ENCODE measurements at regions not wholly inside any gene's neighbourhood (a gene's known extent, or its start where the extent isn't known, plus 50 kb on each side); places are given as distances from the start of the nearest gene placed in this dataset.

- TF ChIP-seq CTCF (IDR thresholded peaks at IDR 0.05) (no peak), EZH2 (IDR thresholded peaks at IDR 0.05; ENCODE audit: borderline replicate concordance, insufficient read depth, low read depth, low read length, poor library complexity, severe bottlenecking) (no peak)
- H3K9me3 Mint-ChIP-seq (ENCODE audit: insufficient read depth) = no peaks in the 10 kb centered on the region
- no peak overlapping the region for H3K4me2 ChIP-seq (replicated peaks; ENCODE audit: low read depth, low read length, poor library complexity, severe bottlenecking)
- DNase-seq = no peak
- H2AFZ ChIP-seq (ENCODE audit: insufficient read depth, low read depth, low read length, poor library complexity, severe bottlenecking) = no peak overlapping the region
- no peaks in the 10 kb centered on the region for H3K4me1 Mint-ChIP-seq
- intact Hi-C loops (cut with micrococcal nuclease) = no loop called here
- H3K27ac Mint-ChIP-seq = no peak overlapping the region
- no peak overlapping the region for H3K4me3 Mint-ChIP-seq
- no peaks in the 10 kb centered on the region for H4K20me1 ChIP-seq (ENCODE audit: control insufficient read depth, insufficient read depth, low read length, poor library complexity, severe bottlenecking)
- POLR2A ChIA-PET = no interaction called here
- H3K27me3 Mint-ChIP-seq = peaks cover 3% of the 10 kb centered on the region
- 100% methylated on average over 1 of the region's 2 CpGs for WGBS (ENCODE audit: insufficient coverage)
- H3K4me1 ChIP-seq (ENCODE audit: control insufficient read depth in 2 of 2, insufficient read depth in 2 of 2, low read length in 2 of 2) = no peaks in the 10 kb centered on the region
- H3K27me3 ChIP-seq (replicated peaks in 1 of 4; ENCODE audit: control extremely low read depth in 1 of 4, control insufficient read depth in 3 of 4, insufficient read depth in 4 of 4, low read length in 3 of 4) = no peaks in the 10 kb centered on the region
- H3K79me2 ChIP-seq (ENCODE audit: control insufficient read depth, insufficient read depth, low read length) = no peaks in the 10 kb centered on the region
- no peak overlapping the region for H3K9ac ChIP-seq (ENCODE audit: low read length)
- H3K36me3 ChIP-seq (replicated peaks in 1 of 2; ENCODE audit: control extremely low read depth in 1 of 2, control insufficient read depth in 1 of 2, extremely low read depth in 1 of 2, insufficient read depth in 2 of 2, low read length in 1 of 2) = no peaks in the 10 kb centered on the region
- no peak overlapping the region for H3K4me3 ChIP-seq (ENCODE audit: control extremely low read depth in 1 of 5, extremely low read depth in 1 of 5, insufficient read depth in 1 of 5, low read depth in 2 of 5, low read length in 4 of 5)
- no peaks in the 10 kb centered on the region for H3K9me3 ChIP-seq (ENCODE audit: control extremely low read depth in 1 of 3, control insufficient read depth in 2 of 3, insufficient read depth in 1 of 3, low read length in 2 of 3)
- CTCF ChIA-PET = no interaction called here
- H3K27ac ChIP-seq (ENCODE audit: low read length in 2 of 2) = no peak overlapping the region
- no peak for ATAC-seq (ENCODE audit: low read depth)
These were observed 100.3 kb upstream of the C10orf90 start for GRCh38 chr10:126770809-126771208.

GRCh38 chr10:126776168-126776567 is 105.7 kb upstream of the C10orf90 start:
- CTCF ChIA-PET = no interaction called here
- intact Hi-C loops (cut with micrococcal nuclease) = no loop called here
- no peaks in the 10 kb centered on the region for H4K20me1 ChIP-seq (ENCODE audit: control insufficient read depth, insufficient read depth, low read length, poor library complexity, severe bottlenecking)
- TF ChIP-seq EZH2 (IDR thresholded peaks at IDR 0.05; ENCODE audit: borderline replicate concordance, insufficient read depth, low read depth, low read length, poor library complexity, severe bottlenecking) (no peak), CTCF (IDR thresholded peaks at IDR 0.05) (no peak)
- no peak overlapping the region for H3K9ac ChIP-seq (ENCODE audit: low read length)
- DNase-seq (no peak), ATAC-seq (ENCODE audit: low read depth) (no peak)
- peaks cover 0 to 6% (median 0%) of the 10 kb centered on the region in 3 donors for H3K9me3 ChIP-seq (ENCODE audit: control extremely low read depth in 1 of 3, control insufficient read depth in 2 of 3, insufficient read depth in 1 of 3, low read length in 2 of 3)
- H3K36me3 ChIP-seq (replicated peaks in 1 of 2; ENCODE audit: control extremely low read depth in 1 of 2, control insufficient read depth in 1 of 2, extremely low read depth in 1 of 2, insufficient read depth in 2 of 2, low read length in 1 of 2) = no peaks in the 10 kb centered on the region
- H3K4me2 ChIP-seq (replicated peaks; ENCODE audit: low read depth, low read length, poor library complexity, severe bottlenecking) = no peak overlapping the region
- POLR2A ChIA-PET = no interaction called here
- no peak overlapping the region for H2AFZ ChIP-seq (ENCODE audit: insufficient read depth, low read depth, low read length, poor library complexity, severe bottlenecking)
- no peak overlapping the region for H3K27ac ChIP-seq (ENCODE audit: low read length in 2 of 2)
- H3K4me3 Mint-ChIP-seq = no peak overlapping the region
- WGBS (ENCODE audit: insufficient coverage) = no CpG with 5 or more reads among the region's 1 CpG
- H3K27me3 Mint-ChIP-seq = no peaks in the 10 kb centered on the region
- no peaks in the 10 kb centered on the region for H3K4me1 ChIP-seq (ENCODE audit: control insufficient read depth in 2 of 2, insufficient read depth in 2 of 2, low read length in 2 of 2)
- H3K27me3 ChIP-seq (replicated peaks in 1 of 4; ENCODE audit: control extremely low read depth in 1 of 4, control insufficient read depth in 3 of 4, insufficient read depth in 4 of 4, low read length in 3 of 4) = no peaks in the 10 kb centered on the region
- no peak overlapping the region for H3K27ac Mint-ChIP-seq
- H3K4me3 ChIP-seq (ENCODE audit: control extremely low read depth in 1 of 5, extremely low read depth in 1 of 5, insufficient read depth in 1 of 5, low read depth in 2 of 5, low read length in 4 of 5) = no peak overlapping the region
- no peaks in the 10 kb centered on the region for H3K9me3 Mint-ChIP-seq (ENCODE audit: insufficient read depth)
- H3K4me1 Mint-ChIP-seq = no peaks in the 10 kb centered on the region
- H3K79me2 ChIP-seq (ENCODE audit: control insufficient read depth, insufficient read depth, low read length) = no peaks in the 10 kb centered on the region
